OCI-LY3 (cell line): ENCODE measurements at regions not wholly inside any gene's neighbourhood (a gene's known extent, or its start where the extent isn't known, plus 50 kb on each side); places are given as distances from the start of the nearest gene placed in this dataset.

Source experiments
- H2AFZ ChIP-seq: fragments of 200-600, 300-600 bp; shearing (Covaris generic); 2 replicates; pipeline ENCODE4 v1.6.0; 2014; ENCODE audit warnings: antibody characterized with exemption, low read depth, low read length
- H3K27ac ChIP-seq: fragments of 200-600, 300-600 bp; sonication (generic); 2 replicates; pipeline ENCODE4 v1.5.1; 2014; ENCODE audit warnings: mild to moderate bottlenecking, low read length, moderate library complexity, mixed read lengths
- H3K27me3 ChIP-seq: fragments of 200-600, 300-600 bp; sonication (generic); 2 replicates; pipeline ENCODE4 v1.6.1; 2014; ENCODE audit warnings: low read depth, low read length, mixed read lengths
- H3K36me3 ChIP-seq: fragments of 200-600, 300-600 bp; sonication (generic); replicated peaks from 2 replicates; pipeline ENCODE3; 2014; ENCODE audit warnings: low read depth, low read length, mixed read lengths
- H3K4me1 ChIP-seq: fragments of 300-600, 200-600 bp; sonication (generic); 2 replicates; pipeline ENCODE4 v1.6.1; 2014; ENCODE audit warnings: low read length, mixed read lengths
- H3K4me2 ChIP-seq: fragments of 200-600, 300-600 bp; sonication (generic); 2 replicates; pipeline ENCODE4 v1.6.1; 2014; ENCODE audit warnings: low read length, mixed read lengths
- H3K4me3 ChIP-seq: fragments of 300-600, 200-600 bp; sonication (generic); 2 replicates; pipeline ENCODE4 v1.5.1; 2014; ENCODE audit warnings: antibody characterized with exemption, mild to moderate bottlenecking, low read length, moderate library complexity
- H3K79me2 ChIP-seq: fragments of 300-600, 200-600 bp; shearing (Covaris generic); 2 replicates; pipeline ENCODE4 v1.6.1; 2014; ENCODE audit warnings: mild to moderate bottlenecking, low read length, mixed read lengths
- H3K9ac ChIP-seq: fragments of 300-600, 200-600 bp; shearing (Covaris generic); 2 replicates; pipeline ENCODE4 v1.6.0; 2014; ENCODE audit warnings: mild to moderate bottlenecking, low read length, moderate library complexity
- H3K9me3 ChIP-seq: fragments of 200-600, 300-600 bp; shearing (Covaris generic); 2 replicates; pipeline ENCODE4 v1.6.1; 2014; ENCODE audit warnings: low read length, mixed read lengths; ENCODE audit not compliant: insufficient read depth
- H4K20me1 ChIP-seq: fragments of 200-600, 300-600 bp; sonication (generic); 2 replicates; pipeline ENCODE4 v1.6.1; 2016; ENCODE audit warnings: low read length, mixed read lengths; ENCODE audit not compliant: insufficient read depth
- EZH2phosphoT487 ChIP-seq: fragments of 200-600 bp; shearing (Covaris generic); IDR thresholded peaks from 2 replicates; pipeline ENCODE4 v1.6.1; 2018; ENCODE audit warnings: antibody characterized with exemption, mixed run types, low read depth
- TF ChIP-seq, protein P1 (sequence below): fragments of 200-600, 300-600 bp; sonication (generic); IDR thresholded peaks from 2 replicates; pipeline ENCODE4 v1.5.1; 2014; ENCODE audit warnings: antibody characterized with exemption, low read length, low read depth

DNA sequence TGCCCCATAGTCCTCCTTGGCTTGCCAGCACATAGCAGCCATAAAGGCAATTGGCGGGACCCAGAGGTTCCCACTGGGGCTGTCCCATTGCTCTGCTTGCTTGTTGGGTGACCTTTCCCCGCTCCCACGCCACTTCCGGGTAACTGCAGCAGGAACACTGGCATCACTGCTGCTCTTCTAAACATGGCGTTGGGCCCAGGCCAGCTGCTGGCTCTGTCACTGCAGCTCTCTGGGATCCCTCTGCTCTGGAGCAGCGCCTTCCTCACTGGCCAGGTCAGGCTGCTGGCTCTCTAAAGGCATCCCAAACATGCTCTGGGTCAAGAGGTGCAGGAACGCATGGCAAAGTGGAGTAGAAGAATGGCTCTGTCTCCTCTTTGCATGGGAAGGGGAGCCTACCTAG lies 92.9 kb downstream of the DRD1 start:
- H3K27ac ChIP-seq: no peak overlapping the region
- H3K4me2 ChIP-seq: no peak overlapping the region
- no peak overlapping the region for H2AFZ ChIP-seq
- no peaks in the 10 kb centered on the region for H3K79me2 ChIP-seq
- no peaks in the 10 kb centered on the region for H3K27me3 ChIP-seq
- no peaks in the 10 kb centered on the region for H4K20me1 ChIP-seq
- TF ChIP-seq EZH2phosphoT487: no peak
- TF ChIP-seq, protein P1, sequence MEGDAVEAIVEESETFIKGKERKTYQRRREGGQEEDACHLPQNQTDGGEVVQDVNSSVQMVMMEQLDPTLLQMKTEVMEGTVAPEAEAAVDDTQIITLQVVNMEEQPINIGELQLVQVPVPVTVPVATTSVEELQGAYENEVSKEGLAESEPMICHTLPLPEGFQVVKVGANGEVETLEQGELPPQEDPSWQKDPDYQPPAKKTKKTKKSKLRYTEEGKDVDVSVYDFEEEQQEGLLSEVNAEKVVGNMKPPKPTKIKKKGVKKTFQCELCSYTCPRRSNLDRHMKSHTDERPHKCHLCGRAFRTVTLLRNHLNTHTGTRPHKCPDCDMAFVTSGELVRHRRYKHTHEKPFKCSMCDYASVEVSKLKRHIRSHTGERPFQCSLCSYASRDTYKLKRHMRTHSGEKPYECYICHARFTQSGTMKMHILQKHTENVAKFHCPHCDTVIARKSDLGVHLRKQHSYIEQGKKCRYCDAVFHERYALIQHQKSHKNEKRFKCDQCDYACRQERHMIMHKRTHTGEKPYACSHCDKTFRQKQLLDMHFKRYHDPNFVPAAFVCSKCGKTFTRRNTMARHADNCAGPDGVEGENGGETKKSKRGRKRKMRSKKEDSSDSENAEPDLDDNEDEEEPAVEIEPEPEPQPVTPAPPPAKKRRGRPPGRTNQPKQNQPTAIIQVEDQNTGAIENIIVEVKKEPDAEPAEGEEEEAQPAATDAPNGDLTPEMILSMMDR: no peak
- H3K4me3 ChIP-seq: no peak overlapping the region
- H3K9me3 ChIP-seq: no peaks in the 10 kb centered on the region
- no peak overlapping the region for H3K9ac ChIP-seq
- H3K36me3 ChIP-seq: no peaks in the 10 kb centered on the region
- H3K4me1 ChIP-seq: no peaks in the 10 kb centered on the region

DNA sequence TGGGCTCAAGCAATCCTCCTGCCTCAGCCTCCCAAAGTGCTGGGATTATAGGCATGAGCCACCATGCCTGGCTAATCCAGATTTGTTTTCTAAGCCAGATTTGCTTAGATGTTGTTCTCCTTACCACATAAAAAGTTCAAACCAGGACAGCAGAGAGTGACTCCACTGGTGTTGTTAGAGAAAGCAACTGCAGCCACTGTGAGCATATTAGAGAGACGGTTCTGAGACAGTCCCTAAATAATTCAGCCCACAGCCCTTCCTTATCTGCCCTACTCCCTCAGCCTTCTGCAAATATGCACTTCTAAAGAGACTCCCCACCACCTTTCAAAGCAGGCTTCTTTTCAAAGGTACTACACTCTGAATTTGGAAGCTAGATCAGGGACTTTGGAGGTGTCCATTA lies 96.1 kb downstream of the DRD1 start:
- TF ChIP-seq, protein P1: no peak
- no peak for TF ChIP-seq EZH2phosphoT487
- Histone ChIP-seq H3K27me3 (no peaks in the 10 kb centered on the region), H3K79me2 (no peaks in the 10 kb centered on the region), H3K36me3 (no peaks in the 10 kb centered on the region), H2AFZ (no peak overlapping the region), H3K4me1 (no peaks in the 10 kb centered on the region), H3K9me3 (no peaks in the 10 kb centered on the region), H4K20me1 (no peaks in the 10 kb centered on the region), H3K4me3 (no peak overlapping the region), H3K9ac (no peak overlapping the region), H3K27ac (no peak overlapping the region), H3K4me2 (no peak overlapping the region)

- no peak overlapping the region for H3K4me2 ChIP-seq
- H3K9me3 ChIP-seq: no peaks in the 10 kb centered on the region
- TF ChIP-seq, protein P1: no peak
- TF ChIP-seq EZH2phosphoT487: no peak
- no peak overlapping the region for H3K4me3 ChIP-seq
- no peak overlapping the region for H2AFZ ChIP-seq
- H3K36me3 ChIP-seq: no peaks in the 10 kb centered on the region
- no peak overlapping the region for H3K9ac ChIP-seq
- no peaks in the 10 kb centered on the region for H3K4me1 ChIP-seq
- no peaks in the 10 kb centered on the region for H4K20me1 ChIP-seq
- H3K27ac ChIP-seq: no peak overlapping the region
- no peaks in the 10 kb centered on the region for H3K27me3 ChIP-seq
- no peaks in the 10 kb centered on the region for H3K79me2 ChIP-seq
These were observed 97.0 kb downstream of the DRD1 start for GRCh38 chr5:175347027-175347426.

DNA sequence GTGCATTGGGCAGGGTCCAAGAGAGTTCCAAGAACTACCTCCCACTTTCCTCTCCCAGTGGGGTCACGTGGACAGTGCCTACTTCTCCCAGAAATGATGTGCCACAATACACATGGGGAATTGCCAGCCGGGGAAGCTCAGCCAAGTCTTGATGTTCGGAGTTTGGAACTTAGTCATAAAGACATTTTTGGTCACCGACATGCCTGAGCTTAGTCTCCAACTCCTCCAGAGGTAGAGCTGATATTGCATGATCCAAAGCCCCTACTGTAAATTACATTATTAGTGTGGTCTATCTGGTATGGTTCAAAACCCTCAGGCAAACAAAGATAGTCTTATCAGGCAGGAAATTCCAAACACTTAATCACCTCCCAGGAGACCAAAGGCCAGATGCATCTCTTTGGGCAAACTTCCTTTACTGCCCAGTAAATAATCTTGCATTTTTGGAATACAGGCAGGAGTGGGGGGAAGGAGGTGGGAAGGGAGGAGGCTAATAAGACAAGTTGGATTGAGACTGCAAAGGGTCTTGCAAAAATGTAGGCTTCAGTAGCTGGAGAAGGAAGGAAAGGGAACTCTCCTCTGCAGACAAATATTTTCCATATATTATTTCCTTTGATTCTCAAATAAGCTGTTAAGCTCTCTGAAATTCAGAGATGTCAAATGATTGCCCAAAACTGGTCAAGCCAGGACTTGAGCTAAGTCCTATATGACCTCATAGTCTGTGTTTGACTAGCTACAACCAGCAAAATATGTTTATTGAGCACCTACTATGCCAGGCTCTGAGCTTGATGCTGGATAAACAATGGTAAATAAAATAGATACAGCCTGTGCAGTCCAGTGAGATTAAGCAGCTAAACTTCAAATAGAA lies 99.4 kb downstream of the DRD1 start:
- no peaks in the 10 kb centered on the region for H3K4me1 ChIP-seq
- H3K27me3 ChIP-seq: no peaks in the 10 kb centered on the region
- H2AFZ ChIP-seq: no peak overlapping the region
- H3K4me3 ChIP-seq: no peak overlapping the region
- no peak overlapping the region for H3K27ac ChIP-seq
- no peak overlapping the region for H3K9ac ChIP-seq
- H3K4me2 ChIP-seq: no peak overlapping the region
- no peaks in the 10 kb centered on the region for H3K36me3 ChIP-seq
- H3K79me2 ChIP-seq: no peaks in the 10 kb centered on the region
- H4K20me1 ChIP-seq: no peaks in the 10 kb centered on the region
- no peak for TF ChIP-seq EZH2phosphoT487
- TF ChIP-seq, protein P1: no peak
- no peaks in the 10 kb centered on the region for H3K9me3 ChIP-seq
